ENCODE measurements at regions not wholly inside any gene's neighbourhood (a gene's known extent, or its start where the extent isn't known, plus 50 kb on each side); places are given as distances from the start of the nearest gene placed in this dataset.

- TF ChIP-seq CTCF (IDR thresholded peaks at IDR 0.05; ENCODE audit: low read depth, low read length, poor library complexity, severe bottlenecking) (no peak), EZH2phosphoT487 (IDR thresholded peaks at IDR 0.05; ENCODE audit: borderline replicate concordance, low read length) (no peak)
These were observed 87.9 kb downstream of the ZNF467 start for GRCh38 chr7:149685455-149685854.
